ENCODE measurements at regions not wholly inside any gene's neighbourhood (a gene's known extent, or its start where the extent isn't known, plus 50 kb on each side); places are given as distances from the start of the nearest gene placed in this dataset.
A peak's percentile ranks its signal among the peaks of the same experiment; 100 is the strongest.

GRCh38 chr14:87712396-87713090 is 280.4 kb downstream of the GALC start:
- ChIA-PET POLR2A (no interaction called here), CTCF (ENCODE audit: low intra/inter-chr PET ratio, low total read pairs) (no interaction called here)
- no peaks in the 10 kb centered on the region for H4K20me1 ChIP-seq (ENCODE audit: insufficient read depth, low read length)
- H3K27me3 ChIP-seq (ENCODE audit: control insufficient read depth in 1 of 2, insufficient read depth in 2 of 2, low read length in 2 of 2): no peaks in the 10 kb centered on the region
- ATAC-seq: peak; percentile 52; the same call in 2 of the 3 replicates
- H3K4me1 ChIP-seq (ENCODE audit: insufficient read depth, low read length): no peaks in the 10 kb centered on the region
- no peak overlapping the region for H3K4me3 ChIP-seq (replicated peaks in 1 of 3; ENCODE audit: insufficient read depth in 1 of 3, low read depth in 2 of 3, low read length in 3 of 3)
- no peak for FAIRE-seq
- no peak overlapping the region for H3K4me2 ChIP-seq (ENCODE audit: low read depth, low read length)
- no peak overlapping the region for H2AFZ ChIP-seq (ENCODE audit: low read length)
- TF ChIP-seq NBN (conservative IDR thresholded peaks at IDR 0.05) (no peak), STAG1 (CRISPR knock-in tag; IDR thresholded peaks at IDR 0.05) (peak; percentile 45), CTCF (CRISPR knock-in tag; IDR thresholded peaks at IDR 0.05) (peak; percentile 40), FOXP4 (CRISPR knock-in tag; IDR thresholded peaks at IDR 0.05) (no peak)
- no peak for DNase-seq (ENCODE audit: low spot score)
- intact Hi-C loops (cut with micrococcal nuclease; ENCODE audit: unreplicated experiment): no loop called here
- H3K79me2 ChIP-seq (ENCODE audit: insufficient read depth, low read length): no peaks in the 10 kb centered on the region
- in situ Hi-C loops (cut with HindIII; ENCODE audit: extremely low pct_ligation_motif_present, low pct_unique_long_range_greater_than_20kb): no loop called here
- no TSS peak for BruUV-seq (replicated peaks)
- no peak overlapping the region for H3K27ac ChIP-seq (ENCODE audit: extremely low read length, insufficient read depth, low read length)
- no peak overlapping the region for H3K9ac ChIP-seq (ENCODE audit: insufficient read depth, low read depth, low read length)
- 34% methylated on average over 6 of the region's 6 CpGs for WGBS (ENCODE audit: low lambda C conversion rate)
- H3K36me3 ChIP-seq (replicated peaks in 1 of 2; ENCODE audit: control insufficient read depth in 1 of 2, insufficient read depth in 2 of 2, low read length in 2 of 2): no peaks in the 10 kb centered on the region
- no peaks in the 10 kb centered on the region for H3K9me3 ChIP-seq (ENCODE audit: low read length)
